GM21367 (cell line): ENCODE measurements at regions not wholly inside any gene's neighbourhood (a gene's known extent, or its start where the extent isn't known, plus 50 kb on each side); places are given as distances from the start of the nearest gene placed in this dataset.
"Not testable (repeated sequence)": the region's sequence is repeated elsewhere in the genome, so short reads cannot be mapped to it uniquely, and the experiment has no call there.

ENCODE experiments used
- ATAC-seq: cut with Tn5 transposase; IDR thresholded peaks from one replicate; pipeline ENCODE4 v1.9.1; 2021; ENCODE audit not compliant: unreplicated experiment

DNA sequence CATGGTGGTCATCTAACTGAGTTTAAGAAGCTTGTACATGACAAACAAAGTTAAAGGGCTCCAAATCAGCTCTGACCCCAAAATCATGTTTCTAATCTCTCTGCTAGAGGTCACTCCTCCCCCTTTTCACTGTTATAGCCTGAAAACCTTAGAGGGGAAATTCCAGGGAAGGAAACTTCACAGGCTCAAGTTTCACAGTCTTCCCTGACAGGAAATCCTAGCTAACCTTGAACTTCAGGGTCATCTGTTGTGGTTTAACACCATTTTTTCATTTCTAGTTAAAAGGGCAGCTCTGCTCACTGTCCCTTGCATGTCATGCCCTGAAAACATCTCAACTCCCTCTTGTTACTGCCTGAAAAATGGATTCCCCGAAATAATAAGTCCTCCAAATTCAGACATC lies 104.4 kb upstream of the BMP2 start:
- ATAC-seq, result no peak

GRCh38 chr20:6662309-6662708 lies 105.2 kb upstream of the BMP2 start:
- ATAC-seq, result no peak

DNA sequence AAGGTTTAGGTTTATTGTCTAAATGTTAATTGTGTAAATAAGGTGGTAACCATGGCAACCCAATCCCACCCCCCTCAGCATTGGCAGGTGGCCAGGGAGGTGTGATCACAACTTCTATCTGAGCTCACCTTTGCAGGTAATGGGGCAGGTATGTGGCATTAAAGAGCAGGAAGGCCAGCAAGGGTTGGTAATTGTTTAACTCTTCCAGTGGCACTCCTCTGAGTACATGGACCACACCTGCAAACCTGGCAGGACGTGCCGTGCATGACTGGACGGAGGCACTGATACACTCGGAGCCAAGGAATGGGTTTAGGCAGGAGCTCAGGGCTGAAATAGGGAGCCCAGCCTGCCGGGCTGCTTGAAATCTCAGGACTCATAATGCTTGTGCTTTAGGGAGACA lies 107.0 kb upstream of the BMP2 start:
- no peak for ATAC-seq

DNA sequence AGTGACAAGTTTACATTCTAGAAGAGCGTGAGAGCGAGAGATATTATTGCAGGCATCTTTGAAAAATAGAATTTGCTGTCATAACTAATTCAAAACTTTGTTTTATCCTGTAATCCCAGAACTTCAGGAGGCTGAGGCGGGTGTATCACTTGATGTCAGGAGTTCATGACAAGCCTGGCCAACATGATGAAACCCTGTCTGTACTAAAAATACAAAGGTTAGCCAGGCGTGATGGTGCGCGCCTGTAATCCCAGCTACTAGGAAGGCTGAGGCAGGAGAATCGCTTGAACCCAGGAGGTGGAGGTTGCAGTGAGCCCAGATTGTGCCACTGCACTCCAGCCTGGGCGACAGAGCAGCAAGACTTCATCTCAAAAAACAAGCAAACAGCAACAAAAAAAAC lies 108.6 kb upstream of the BMP2 start:
- not testable (repeated sequence) for ATAC-seq

DNA sequence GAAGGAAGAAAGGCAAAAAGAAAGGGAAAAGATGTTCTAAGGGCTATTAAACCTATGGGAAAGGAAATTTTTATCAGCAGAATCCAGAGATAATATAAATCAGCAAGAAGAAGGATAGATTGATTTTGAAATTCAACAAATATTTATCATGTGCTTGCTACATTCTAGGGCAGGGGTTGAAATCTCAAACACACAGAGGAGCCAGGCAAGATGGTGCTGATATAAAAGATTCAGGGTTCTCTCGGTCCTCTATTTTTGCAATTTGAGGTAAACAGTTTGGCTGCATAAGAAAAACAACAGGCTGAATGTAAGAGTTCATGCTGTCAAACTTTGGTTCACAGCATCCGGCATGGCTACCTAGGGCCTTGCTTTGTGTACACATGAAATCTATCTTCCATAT lies 109.6 kb upstream of the BMP2 start:
- no peak for ATAC-seq

GRCh38 chr20:6657111-6657510 lies 110.4 kb upstream of the BMP2 start:
- ATAC-seq, result no peak

DNA sequence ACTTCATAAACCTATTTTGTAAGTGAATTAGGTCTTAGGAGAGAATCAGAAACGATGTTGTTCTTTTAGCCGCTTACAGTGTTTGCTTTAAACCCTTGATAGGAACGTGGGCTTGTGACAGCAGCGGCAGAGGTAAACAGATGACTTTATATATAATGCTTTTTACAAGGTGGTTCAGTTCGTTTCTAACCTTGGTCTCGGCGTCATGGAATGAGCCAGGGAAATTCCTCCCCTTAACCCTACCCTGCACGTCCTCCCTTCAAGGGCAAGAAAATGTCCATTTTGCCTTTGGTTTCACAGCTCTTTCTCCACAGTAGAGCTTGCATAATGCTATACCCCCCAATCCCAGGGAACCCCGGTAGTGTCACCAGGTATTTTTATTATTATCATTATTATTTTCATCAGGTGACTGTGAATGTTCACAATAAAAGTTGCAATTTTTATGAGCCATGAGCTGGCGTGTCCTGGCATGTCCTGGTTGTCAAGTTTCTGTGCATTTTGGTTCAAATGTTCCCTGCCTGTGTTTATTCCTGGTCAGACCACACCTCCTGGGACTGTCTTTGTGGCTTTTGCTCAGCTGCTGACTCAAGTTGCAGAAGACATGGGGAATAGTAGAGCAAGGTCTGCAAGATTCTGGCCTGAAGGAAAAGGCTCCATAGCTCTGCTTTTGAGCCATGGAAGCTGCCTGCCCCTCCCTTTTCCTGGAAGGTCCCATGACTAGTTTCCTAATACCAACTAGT lies 112.8 kb upstream of the BMP2 start:
- ATAC-seq, result no peak

DNA sequence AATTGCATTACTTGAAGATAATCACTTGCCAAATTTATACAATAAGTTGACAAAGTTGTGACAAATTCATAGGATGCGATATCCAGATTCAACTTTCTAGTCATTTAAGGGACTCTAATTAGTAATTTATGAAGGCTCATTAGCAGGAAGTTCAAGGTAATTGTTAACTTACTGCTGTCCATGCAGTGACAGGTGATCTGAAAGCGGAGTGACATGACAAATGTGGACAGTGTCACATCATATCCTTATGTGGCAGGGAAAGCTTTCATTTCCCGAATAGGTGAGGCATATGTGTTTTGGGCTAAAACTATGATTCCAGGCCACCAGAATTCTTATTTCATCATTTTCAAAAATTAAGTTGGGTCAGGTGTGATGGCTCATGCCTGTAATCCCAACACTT lies 115.9 kb upstream of the BMP2 start:
- ATAC-seq, result no peak

- ATAC-seq, result no peak
Measured at GRCh38 chr20:6651016-6651415, 116.5 kb upstream of the BMP2 start.

GRCh38 chr20:6646021-6646636 lies 121.4 kb upstream of the BMP2 start:
- ATAC-seq, result no peak

DNA sequence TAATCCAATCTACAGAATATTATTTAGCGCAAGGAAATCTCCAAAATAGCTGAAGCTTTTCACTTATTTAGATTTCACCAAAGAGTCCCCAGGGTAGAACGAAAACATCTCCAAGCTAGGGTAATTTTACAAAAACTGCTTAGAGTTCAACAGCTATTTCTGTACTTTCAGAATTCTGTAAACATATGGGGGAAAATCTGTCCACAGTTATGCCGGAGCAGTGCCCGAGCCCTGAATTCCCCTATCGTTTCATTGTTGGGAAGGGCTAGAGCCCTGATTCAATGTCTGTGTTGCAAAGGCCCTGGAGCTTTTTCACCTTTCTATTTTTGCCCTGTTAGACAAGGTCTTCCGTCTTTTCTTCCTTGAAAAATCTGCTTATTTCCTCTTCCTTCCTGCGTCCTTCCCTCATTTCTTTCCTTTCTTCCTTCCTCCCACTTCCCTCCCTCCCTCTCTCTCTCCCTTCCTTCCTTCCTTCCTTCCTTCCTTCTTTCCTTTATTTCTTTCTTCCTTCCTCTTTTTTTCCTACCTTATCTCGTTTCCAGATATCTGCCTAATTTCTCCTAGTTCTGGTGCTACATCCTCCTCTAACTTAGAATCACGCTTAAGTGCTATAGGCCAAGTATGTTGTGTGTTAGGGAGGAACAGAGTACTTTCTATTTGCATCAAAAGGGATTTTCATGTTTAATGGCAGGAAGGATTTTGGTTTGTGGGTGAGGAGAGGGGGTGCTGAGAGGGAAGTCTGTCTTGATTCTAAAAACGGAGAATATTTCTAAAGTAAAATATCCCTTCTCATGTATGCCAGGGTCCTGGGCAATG lies 122.5 kb upstream of the BMP2 start:
- ATAC-seq, result no peak

DNA sequence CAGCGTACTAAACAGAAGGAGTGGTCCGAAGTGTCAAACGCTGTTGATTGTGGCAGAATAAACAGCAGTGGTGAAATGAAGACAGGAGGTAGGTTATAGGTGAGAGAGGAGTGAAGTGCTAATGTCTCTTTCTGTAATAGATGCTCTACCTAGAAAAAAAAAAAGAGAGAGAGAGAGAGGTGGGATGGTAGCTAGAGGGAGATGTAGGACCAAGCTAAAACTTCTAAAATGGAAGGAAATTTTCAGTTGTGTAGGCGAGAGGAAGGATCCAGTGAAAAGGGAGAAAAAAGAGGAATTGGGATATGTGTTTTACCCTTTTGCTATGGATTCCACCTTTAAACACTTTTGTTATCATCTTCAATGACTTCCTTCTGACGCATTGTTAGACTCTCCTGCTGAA lies 126.5 kb upstream of the BMP2 start:
- no peak for ATAC-seq

DNA sequence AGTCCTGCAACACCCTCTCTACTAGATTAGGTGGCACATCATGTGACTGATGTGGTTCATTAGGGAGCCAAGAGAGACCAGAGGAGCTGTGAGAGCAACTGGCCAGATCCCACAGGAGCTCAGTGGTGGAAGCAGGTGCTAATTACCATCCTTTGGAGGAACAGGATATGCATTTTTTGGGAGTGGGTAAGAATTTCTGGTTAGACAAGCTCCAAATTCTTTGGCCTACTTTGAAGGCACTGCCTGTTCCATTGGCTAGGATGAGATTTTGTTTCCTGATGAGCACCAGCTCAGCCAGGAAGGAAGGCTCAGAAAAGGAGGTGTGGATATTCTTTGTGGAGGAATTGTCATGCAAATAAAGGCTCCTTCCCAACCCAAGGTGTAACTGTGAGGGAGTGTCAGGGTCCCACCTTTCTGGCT lies 130.3 kb upstream of the BMP2 start:
- ATAC-seq, result no peak

- ATAC-seq, result no peak
Measured at GRCh38 chr20:6636209-6637159, 131.0 kb upstream of the BMP2 start.

DNA sequence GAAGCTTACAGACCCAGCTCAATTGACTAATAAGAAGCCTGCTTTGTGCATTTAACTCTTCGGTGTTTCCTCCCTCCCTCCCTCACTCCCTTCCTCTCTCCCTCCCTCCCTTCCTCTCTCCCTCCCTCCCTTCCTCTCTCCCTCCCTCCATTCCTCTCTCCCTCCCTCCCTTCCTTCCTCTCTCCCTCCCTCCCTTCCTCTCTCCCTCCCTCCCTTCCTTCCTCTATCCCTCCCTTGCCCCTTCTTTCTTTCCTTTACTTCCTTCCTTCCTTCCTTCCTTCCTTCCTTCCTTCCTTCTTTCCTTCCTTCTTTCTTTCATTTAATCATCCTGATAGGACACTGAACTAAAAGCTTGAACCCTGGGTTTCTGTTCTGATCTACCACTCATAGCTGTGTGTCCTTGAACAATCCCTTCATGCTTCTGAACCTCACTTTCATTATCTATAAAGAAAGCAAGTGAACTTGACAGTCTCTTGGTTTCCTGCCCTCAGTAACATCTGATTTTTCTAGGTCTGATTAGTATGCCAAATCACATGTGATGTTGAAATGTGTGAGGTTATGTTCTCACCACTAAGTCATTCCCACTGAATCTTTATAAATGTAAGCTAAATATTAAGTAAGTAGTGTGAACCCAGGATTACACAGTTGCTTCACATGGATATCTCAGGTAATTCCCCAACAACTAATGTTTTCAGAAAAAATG lies 132.3 kb upstream of the BMP2 start:
- ATAC-seq, result no peak

GRCh38 chr20:6632187-6632586 lies 135.3 kb upstream of the BMP2 start:
- ATAC-seq, result no peak

- ATAC-seq, result no peak
Measured at GRCh38 chr20:6630514-6630913, 137.0 kb upstream of the BMP2 start.

- no peak for ATAC-seq
Measured at GRCh38 chr20:6629564-6629963, 137.9 kb upstream of the BMP2 start.

DNA sequence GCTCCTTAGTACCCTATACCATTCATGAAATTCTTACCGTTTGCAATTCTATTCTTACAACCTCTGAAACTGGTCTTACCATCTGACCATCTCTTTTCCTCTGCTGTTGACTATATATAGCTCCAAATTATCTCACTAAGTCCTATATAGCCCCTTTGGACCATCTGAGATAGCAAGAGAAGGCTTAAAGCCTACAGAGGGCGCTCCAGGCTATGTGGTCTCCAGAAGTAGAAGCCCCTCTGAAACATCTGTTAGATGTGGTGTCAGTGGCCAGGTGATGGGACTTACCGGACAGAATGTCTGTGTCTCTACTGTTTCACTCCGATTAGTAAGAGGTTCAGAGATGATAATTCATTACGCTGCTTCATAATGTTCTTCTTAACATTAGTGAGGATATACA lies 140.7 kb upstream of the BMP2 start:
- ATAC-seq, result no peak

DNA sequence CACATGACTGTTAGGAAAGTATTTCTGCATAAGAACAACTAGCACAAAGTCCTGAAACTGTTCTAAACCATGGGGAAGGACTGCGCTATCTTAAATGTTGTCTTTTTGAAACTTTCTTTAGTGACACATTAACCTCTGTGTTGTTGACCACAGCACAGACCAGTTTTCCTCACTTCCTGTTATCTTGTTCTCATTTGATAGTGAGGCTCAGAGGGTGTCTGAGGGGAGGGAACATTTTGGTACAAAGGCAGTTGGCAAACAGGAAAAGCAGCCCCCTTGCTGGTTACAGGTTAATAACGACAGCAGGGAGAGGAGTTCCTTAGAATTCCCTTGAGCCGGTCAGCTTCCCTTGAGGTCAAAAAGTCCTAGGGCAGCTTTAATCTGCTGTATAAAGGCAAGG lies 143.5 kb upstream of the BMP2 start:
- ATAC-seq, result peak; percentile 97
